ENCODE measurements at regions not wholly inside any gene's neighbourhood (a gene's known extent, or its start where the extent isn't known, plus 50 kb on each side); places are given as distances from the start of the nearest gene placed in this dataset.

GRCh38 chr15:97483232-97483631 lies 477.3 kb upstream of the ARRDC4 start:
- DNase-seq: no peak

- DNase-seq: no peak
Observed at GRCh38 chr15:97490429-97490828, 470.1 kb upstream of the ARRDC4 start.

- no peak for DNase-seq
Observed at GRCh38 chr15:97501291-97501690, 459.2 kb upstream of the ARRDC4 start.

- DNase-seq: no peak
Observed at GRCh38 chr15:97502038-97502437, 458.5 kb upstream of the ARRDC4 start.

DNA sequence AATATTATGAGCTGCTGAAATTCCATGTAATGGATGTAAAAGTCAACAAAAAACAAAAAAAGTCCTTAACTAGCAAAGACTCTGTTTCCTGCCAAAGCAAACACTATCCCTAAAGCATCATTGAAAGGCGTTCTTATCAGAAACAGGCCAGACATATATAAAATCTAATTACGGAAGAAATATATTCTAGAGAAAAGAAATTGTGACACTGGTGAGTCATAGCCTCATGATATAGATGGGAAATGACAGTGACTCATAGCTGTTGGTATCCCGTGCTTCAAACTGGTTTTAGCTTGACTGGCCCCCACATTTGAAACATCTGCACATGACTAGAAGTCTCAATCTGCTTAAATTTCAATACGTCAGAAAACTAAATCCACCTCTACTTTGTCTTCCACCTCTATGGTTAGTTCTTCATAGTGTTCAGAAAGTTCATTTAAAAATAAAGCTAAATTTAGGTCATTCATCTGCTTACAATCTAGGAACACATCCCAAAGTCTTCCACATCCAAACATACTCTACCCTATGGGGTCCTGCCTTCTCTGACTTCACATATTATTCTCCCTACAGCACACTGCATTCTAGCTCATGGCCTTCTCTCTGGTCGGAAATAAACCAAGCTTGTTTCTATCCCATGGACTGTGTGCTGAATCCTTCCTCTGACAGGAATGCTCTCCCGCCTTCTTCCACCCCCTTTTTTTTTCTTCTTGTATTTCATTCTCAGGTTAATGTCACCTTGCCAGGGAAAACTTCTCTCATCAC lies 456.3 kb upstream of the ARRDC4 start:
- no peak for DNase-seq

DNA sequence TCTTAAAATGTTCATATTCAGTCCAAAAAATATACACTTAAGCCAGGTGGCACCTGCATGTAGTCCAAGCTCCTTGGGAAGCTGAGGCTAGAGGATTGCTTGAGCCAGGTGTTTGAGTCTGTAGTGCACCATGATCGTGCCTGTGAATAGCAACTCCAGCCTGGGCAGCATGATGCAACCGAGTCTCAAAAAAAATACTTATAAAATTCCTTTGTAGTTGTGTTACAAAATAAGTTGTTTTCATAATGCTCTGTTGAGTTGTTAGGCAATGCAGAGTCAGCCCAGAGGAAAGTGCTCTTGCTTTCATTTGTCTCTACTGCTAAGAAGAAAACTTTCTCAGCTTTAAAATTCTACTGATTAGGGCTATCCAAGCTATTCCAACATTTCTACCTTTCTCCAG lies 442.8 kb upstream of the ARRDC4 start:
- DNase-seq: no peak

DNA sequence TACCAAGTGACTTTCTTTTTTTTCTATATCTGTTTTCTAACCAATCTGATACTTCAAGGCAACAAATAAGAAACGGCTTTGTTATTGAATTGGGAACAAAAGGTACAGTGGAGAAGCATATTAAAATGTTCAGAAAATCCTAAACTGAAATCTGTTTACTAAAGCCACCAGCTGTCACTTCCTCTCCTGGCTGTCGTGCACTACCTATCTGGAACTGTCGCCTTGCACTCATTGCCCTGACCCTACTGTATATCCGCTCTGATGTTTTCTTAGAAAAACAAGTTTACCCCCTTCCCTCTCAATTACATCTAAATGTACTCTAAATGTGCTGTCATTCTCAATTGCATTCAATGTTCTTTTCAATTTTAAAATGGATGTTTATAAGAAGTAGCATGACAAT lies 439.8 kb upstream of the ARRDC4 start:
- no peak for DNase-seq

DNA sequence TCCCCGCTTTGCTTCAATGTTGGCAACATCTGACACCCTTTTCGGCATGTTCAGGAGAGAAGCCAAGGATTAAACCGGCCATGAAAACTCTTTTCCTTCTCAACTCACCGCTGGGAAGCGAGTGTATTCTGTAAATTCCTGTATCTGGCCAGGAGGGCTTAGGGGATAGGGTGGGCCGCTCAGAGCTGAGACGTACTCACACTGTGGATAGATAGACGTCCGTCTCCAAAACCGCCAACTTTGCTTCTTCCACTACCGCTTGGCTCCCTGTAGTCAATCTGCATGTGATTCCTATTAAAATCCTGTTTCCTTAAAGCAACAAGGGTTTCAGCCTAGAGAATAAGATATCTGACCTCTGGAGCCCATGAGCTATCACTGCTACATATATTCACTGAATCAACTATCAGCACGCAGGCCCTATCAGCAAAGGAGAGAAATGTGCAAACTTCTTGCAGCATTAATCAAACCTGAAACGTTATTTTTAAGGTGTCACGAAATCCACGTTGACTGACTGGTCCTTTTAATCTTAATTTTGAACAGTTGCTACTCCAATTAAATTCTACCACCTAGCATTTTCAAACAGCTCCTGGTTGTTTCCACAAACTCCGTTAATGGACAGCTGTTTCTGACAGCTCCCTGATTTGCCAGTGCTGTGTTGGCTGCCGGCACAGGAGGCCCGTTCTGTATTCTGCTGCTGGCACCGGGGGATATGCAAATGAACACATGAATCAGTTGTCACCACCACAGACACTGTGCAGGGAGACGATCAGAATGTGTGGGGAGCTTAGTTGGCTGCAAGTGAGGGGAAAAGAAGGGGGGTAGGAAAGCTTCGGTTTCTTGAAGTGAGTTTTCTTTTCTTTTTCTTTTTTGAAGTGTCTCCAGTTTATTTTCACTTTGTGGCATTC lies 438.9 kb upstream of the ARRDC4 start:
- DNase-seq: peak; percentile 21

GRCh38 chr15:97522347-97522746 lies 438.2 kb upstream of the ARRDC4 start:
- peak; percentile 9 for DNase-seq

GRCh38 chr15:97525809-97526208 lies 434.7 kb upstream of the ARRDC4 start:
- DNase-seq: no peak

DNA sequence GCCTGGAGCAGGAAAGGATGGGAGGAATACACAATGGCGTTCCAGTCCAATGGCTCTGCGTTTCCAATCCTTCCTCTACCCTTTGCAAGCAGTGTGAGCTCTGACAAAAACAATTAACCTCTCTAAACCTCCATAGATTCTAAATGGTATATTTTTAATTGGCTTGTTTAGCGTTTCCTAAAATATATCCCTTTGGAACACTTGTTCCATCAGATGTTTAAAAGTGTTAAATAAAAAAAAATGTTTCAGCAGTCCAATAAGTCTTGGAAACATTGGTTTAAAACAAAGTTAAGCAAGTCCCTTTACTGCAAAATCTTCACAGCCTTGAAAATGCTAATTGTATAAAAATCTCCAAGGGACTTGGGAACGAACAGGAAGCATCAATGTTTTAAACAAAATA lies 432.3 kb upstream of the ARRDC4 start:
- DNase-seq: no peak

DNA sequence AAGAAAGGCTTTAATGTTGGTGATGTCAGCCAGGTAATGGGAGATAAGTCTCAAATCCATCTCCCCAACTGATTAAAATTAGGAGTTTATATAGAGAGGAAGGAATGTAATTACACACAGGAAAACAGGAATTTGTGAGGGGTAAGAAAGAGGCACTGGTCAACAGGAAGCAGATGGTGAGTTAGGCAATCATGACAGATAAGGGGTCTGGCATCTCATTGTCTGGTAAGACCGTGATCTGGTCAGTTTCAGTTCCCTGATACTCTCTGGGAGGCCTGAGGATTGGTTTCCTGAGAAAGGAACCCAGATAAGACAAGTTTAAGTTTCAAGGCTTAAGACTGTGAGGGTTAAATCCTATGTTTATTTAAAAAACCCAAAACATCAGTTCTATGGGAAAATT lies 414.7 kb upstream of the ARRDC4 start:
- no peak for DNase-seq

DNA sequence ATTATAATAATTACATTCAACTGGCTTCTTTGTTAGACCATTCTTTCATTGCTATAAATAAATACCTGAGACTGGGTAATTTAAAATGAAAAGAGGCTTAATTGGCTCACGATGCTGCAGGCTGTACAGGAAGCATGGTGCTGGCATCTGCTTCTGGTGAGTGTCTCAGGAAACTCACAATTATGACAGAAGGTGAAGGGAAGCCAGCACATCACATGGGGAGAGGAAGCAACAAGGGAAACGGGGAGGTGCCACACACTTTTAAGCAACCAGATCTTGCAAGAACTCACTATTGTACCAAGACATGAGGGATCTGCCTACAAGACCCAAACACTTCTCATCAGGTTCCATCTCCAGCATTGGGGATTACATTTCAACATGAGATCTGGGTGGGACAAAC lies 413.1 kb upstream of the ARRDC4 start:
- no peak for DNase-seq

GRCh38 chr15:97561529-97561928 lies 399.0 kb upstream of the ARRDC4 start:
- no peak for DNase-seq

GRCh38 chr15:97563516-97563915 lies 397.0 kb upstream of the ARRDC4 start:
- DNase-seq: no peak

- no peak for DNase-seq
Observed at GRCh38 chr15:97566961-97567360, 393.5 kb upstream of the ARRDC4 start.

DNA sequence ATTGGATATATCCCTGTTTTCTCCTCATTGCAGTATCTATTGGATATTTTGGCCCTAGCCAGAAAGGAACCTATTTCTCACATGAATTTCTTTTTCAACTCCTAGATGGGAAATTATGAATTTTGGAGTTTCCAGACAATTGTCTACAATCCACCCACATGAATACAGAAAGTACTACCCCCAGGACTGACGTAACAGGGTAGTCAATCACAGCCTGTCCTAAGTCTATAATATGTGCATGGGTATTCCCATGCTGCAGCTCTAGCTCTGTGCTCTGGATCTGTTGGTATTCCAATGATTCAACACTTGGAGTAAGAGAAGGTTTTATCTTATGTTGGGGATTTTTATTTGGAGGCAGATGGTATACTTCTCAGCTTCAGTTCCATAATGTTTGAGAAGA lies 393.1 kb upstream of the ARRDC4 start:
- no peak for DNase-seq

DNA sequence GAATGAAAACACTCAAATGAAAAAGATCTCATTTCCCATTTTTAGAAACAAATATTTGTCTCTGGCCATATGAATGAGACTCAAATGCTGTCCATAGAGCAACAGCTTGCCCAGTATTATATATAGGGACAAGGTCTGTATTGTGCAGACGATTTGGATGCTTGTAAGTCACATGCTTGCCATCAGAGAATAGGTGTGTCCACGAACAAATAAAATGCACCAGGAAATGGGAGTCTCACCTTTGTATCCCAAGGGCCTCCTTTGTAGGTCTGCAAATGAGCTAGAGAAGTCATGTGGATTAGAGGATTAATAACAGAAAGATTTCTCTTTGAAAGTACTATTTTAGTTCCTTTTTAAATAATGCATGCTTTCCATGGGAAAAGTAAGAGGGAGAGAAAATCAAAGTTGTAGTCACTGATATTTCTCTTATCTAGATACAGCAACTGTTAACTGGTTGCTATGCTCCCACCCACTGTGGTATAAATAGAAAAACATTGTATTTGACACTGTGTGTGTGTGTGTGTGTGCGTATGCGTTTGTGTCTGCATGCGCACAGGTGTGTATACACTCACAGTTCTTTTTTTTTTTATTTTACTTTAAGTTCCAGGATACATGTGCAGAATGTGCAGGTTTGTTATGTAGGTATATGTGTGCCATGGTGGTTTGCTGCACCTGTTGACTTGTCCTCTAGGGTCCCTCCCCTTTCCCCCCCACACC lies 383.4 kb upstream of the ARRDC4 start:
- no peak for DNase-seq

GRCh38 chr15:97585408-97585807 lies 375.1 kb upstream of the ARRDC4 start:
- DNase-seq: no peak

GRCh38 chr15:97592778-97593177 lies 367.7 kb upstream of the ARRDC4 start:
- no peak for DNase-seq

DNA sequence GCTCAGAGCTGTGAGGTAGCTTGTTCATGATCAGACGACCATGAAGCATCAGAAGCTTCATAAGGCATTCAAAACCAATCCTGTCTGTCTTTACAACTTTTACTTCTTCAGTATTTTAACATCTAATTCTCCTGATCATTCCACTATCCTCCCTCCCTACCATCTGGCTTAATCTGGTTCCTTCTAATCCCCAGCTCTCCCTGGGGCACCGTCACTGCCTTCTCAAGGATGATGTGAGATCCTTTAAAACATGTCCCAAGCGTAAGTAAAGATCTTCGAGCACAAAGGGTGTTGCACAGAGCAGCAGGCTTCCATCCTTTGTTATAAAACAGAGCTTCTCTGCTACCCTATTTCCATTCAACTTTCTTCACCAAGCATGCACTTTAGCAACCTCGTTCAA lies 362.7 kb upstream of the ARRDC4 start:
- no peak for DNase-seq

GRCh38 chr15:97598353-97598798 lies 362.1 kb upstream of the ARRDC4 start:
- no peak for DNase-seq

DNA sequence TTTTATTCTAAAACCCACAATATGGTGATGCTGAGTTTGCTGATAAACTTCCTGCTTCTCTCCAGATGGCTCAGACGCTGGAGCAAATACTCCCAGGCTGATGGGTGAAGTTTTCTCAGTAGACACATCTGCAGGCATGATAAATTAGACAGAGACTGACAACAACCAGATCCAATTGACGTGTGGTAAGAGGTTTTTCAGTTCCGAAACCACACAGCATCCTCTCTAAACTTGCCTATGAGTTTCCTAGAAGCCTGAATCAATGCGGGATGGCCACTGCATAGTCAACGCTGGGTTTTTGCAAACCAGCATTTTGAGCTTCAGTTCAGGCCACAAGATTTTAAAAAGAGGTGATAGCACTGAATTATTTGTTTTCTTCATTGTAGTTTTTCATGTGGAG lies 360.3 kb upstream of the ARRDC4 start:
- DNase-seq: no peak

Measured in muscle of arm (tissue), 1 donor.